OCI-LY3 (cell line): ENCODE measurements at regions not wholly inside any gene's neighbourhood (a gene's known extent, or its start where the extent isn't known, plus 50 kb on each side); places are given as distances from the start of the nearest gene placed in this dataset.

Experiments
- EZH2phosphoT487 ChIP-seq: fragments of 200-600 bp; shearing (Covaris generic); IDR thresholded peaks from 2 replicates; pipeline ENCODE4 v1.6.1; 2018; ENCODE audit warnings: antibody characterized with exemption, mixed run types, low read depth
- TF ChIP-seq, protein P1 (sequence below): fragments of 200-600, 300-600 bp; sonication (generic); IDR thresholded peaks from 2 replicates; pipeline ENCODE4 v1.5.1; 2014; ENCODE audit warnings: antibody characterized with exemption, low read length, low read depth

DNA sequence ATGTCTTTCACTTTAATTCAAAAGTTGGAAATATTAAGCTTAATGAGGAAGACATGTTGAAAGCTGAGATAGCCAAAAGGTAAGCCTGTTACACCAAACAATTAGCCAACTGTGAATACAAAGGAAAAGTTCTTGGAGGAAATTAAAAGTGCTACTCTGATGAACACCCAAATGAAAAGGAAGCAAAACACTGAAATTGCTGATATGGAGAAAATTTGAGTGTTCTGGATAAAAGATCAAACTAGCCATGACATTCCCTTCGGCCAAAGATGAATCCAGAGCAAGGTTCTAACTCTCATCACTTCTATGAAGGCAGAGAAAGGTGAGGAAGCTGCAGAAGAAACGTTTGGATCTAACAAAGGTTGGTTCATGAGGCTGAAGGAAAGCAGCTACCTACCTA is 280.8 kb upstream of the BCHE start:
- TF ChIP-seq, protein P1, sequence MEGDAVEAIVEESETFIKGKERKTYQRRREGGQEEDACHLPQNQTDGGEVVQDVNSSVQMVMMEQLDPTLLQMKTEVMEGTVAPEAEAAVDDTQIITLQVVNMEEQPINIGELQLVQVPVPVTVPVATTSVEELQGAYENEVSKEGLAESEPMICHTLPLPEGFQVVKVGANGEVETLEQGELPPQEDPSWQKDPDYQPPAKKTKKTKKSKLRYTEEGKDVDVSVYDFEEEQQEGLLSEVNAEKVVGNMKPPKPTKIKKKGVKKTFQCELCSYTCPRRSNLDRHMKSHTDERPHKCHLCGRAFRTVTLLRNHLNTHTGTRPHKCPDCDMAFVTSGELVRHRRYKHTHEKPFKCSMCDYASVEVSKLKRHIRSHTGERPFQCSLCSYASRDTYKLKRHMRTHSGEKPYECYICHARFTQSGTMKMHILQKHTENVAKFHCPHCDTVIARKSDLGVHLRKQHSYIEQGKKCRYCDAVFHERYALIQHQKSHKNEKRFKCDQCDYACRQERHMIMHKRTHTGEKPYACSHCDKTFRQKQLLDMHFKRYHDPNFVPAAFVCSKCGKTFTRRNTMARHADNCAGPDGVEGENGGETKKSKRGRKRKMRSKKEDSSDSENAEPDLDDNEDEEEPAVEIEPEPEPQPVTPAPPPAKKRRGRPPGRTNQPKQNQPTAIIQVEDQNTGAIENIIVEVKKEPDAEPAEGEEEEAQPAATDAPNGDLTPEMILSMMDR, result no peak
- no peak for TF ChIP-seq EZH2phosphoT487
